ENCODE measurements at regions not wholly inside any gene's neighbourhood (a gene's known extent, or its start where the extent isn't known, plus 50 kb on each side); places are given as distances from the start of the nearest gene placed in this dataset.

DNA sequence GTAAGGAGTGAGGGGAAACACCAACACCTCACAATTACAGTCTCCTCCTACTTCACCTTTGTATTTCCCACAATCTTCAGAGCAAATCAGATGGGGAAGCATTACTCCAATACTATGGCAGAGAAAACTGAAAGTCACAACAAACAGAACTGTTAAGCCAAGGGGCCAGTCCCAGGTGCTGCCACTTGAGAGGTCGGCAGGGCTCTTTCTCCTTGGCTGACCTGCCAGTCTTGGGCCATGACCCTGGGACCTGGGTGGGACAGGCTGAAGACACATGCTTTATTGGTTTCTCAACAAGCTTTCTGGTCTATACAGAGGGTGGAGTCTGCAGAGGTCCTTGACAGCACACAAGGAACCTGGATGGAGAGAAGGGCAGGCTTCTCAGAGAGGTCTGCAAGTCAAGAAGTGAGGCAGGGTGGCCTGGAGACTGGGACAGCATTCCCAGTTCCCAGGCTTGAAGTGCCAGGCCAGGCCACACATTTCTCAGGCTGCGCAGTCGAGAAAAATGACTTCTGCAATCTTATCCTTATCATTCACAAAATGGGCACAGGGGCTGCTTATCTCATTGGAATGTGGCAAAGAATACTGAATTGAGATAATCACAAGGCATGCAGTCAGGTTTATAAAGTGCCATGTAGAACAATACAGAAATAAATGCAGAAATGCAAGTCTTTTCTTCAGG lies 301.0 kb downstream of the CXCL12 start:
- no peaks in the 10 kb centered on the region for H3K36me3 ChIP-seq
- no peak overlapping the region for H3K27ac ChIP-seq
- H3K9me3 ChIP-seq (ENCODE audit: severe bottlenecking) = no peaks in the 10 kb centered on the region
- peaks cover 20% of the 10 kb centered on the region for H3K27me3 ChIP-seq (ENCODE audit: insufficient read depth, low read depth, severe bottlenecking)
- DNase-seq = no peak
- H3K4me3 ChIP-seq (ENCODE audit: low read depth, low read length) = no peak overlapping the region
- TF ChIP-seq, protein P1, sequence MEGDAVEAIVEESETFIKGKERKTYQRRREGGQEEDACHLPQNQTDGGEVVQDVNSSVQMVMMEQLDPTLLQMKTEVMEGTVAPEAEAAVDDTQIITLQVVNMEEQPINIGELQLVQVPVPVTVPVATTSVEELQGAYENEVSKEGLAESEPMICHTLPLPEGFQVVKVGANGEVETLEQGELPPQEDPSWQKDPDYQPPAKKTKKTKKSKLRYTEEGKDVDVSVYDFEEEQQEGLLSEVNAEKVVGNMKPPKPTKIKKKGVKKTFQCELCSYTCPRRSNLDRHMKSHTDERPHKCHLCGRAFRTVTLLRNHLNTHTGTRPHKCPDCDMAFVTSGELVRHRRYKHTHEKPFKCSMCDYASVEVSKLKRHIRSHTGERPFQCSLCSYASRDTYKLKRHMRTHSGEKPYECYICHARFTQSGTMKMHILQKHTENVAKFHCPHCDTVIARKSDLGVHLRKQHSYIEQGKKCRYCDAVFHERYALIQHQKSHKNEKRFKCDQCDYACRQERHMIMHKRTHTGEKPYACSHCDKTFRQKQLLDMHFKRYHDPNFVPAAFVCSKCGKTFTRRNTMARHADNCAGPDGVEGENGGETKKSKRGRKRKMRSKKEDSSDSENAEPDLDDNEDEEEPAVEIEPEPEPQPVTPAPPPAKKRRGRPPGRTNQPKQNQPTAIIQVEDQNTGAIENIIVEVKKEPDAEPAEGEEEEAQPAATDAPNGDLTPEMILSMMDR (IDR thresholded peaks at IDR 0.05; ENCODE audit: low read depth, low read length) = no peak

- DNase-seq = no peak
- Histone ChIP-seq H3K36me3 (no peaks in the 10 kb centered on the region), H3K27ac (no peak overlapping the region), H3K9me3 (ENCODE audit: severe bottlenecking) (no peaks in the 10 kb centered on the region), H3K27me3 (ENCODE audit: insufficient read depth, low read depth, severe bottlenecking) (peaks cover 27% of the 10 kb centered on the region), H3K4me3 (ENCODE audit: low read depth, low read length) (no peak overlapping the region)
- TF ChIP-seq, protein P1 (IDR thresholded peaks at IDR 0.05; ENCODE audit: low read depth, low read length) = no peak
These were observed 313.4 kb downstream of the CXCL12 start for GRCh38 chr10:44071479-44071878.

DNA sequence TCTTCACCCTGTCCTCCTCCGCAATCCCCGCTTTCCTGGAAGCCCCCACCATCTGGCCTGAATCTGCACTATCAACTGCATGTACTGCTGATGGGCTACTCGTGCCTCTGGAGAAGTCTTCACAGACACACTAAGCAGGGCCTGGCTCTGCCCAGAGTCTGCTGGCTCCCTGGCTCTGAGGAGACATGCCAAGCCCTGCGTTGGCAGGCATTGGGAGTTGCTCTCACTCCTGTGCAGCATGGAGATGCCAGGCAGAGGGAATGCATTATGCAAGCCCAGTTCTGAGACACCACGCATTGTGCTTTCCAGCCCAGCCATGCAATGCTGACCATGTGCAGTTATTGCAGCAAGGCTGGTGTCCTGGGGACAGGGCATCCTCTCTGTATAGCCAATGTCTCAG lies 314.6 kb downstream of the CXCL12 start:
- Histone ChIP-seq H3K36me3 (no peaks in the 10 kb centered on the region), H3K27me3 (ENCODE audit: insufficient read depth, low read depth, severe bottlenecking) (peaks cover 36% of the 10 kb centered on the region), H3K9me3 (ENCODE audit: severe bottlenecking) (no peaks in the 10 kb centered on the region), H3K27ac (no peak overlapping the region), H3K4me3 (ENCODE audit: low read depth, low read length) (no peak overlapping the region)
- DNase-seq = no peak
- TF ChIP-seq, protein P1 (IDR thresholded peaks at IDR 0.05; ENCODE audit: low read depth, low read length) = no peak

DNA sequence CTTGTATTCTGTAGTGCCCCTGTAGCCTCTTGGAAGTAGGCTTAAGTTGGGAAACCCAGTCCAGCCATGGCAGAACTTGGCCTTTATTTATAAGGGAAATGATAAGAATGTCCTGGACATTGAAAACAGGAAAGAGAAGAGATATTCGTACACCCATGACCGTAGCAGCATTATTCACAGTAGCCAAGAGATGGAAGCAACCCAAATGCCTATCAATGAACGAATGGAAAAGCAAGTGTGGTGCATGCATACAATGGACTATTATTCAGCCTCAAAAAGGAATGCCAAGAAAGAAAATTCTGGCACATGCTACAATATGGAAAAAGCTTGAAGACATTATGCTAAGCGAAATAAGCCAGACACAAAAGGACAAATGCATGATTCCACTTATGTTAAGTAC lies 315.3 kb downstream of the CXCL12 start:
- Histone ChIP-seq H3K27ac (no peak overlapping the region), H3K36me3 (no peaks in the 10 kb centered on the region), H3K9me3 (ENCODE audit: severe bottlenecking) (no peaks in the 10 kb centered on the region), H3K4me3 (ENCODE audit: low read depth, low read length) (no peak overlapping the region), H3K27me3 (ENCODE audit: insufficient read depth, low read depth, severe bottlenecking) (peaks cover 39% of the 10 kb centered on the region)
- no peak for DNase-seq
- TF ChIP-seq, protein P1 (IDR thresholded peaks at IDR 0.05; ENCODE audit: low read depth, low read length) = no peak

- H3K27me3 ChIP-seq (ENCODE audit: insufficient read depth, low read depth, severe bottlenecking) = peaks cover 44% of the 10 kb centered on the region
- H3K4me3 ChIP-seq (ENCODE audit: low read depth, low read length) = no peak overlapping the region
- H3K9me3 ChIP-seq (ENCODE audit: severe bottlenecking) = no peaks in the 10 kb centered on the region
- TF ChIP-seq, protein P1 (IDR thresholded peaks at IDR 0.05; ENCODE audit: low read depth, low read length) = no peak
- H3K27ac ChIP-seq = no peak overlapping the region
- H3K36me3 ChIP-seq = no peaks in the 10 kb centered on the region
- no peak for DNase-seq
These were observed 316.0 kb downstream of the CXCL12 start for GRCh38 chr10:44068716-44069482.

All from WERI-Rb-1 (cell line).